ENCODE measurements at regions not wholly inside any gene's neighbourhood (a gene's known extent, or its start where the extent isn't known, plus 50 kb on each side); places are given as distances from the start of the nearest gene placed in this dataset.

- TF ChIP-seq RFX5 (IDR thresholded peaks at IDR 0.05; ENCODE audit: low read depth, low read length) (no peak), SMC3 (IDR thresholded peaks at IDR 0.05; ENCODE audit: low read depth, low read length) (no peak), BHLHE40 (IDR thresholded peaks at IDR 0.05; ENCODE audit: low read depth, low read length) (no peak), MAFK (IDR thresholded peaks at IDR 0.05; ENCODE audit: low read depth, low read length) (no peak), CEBPB (IDR thresholded peaks at IDR 0.05; ENCODE audit: low read depth, low read length) (no peak), FOS (IDR thresholded peaks at IDR 0.05; ENCODE audit: low read depth, low read length) (no peak), RAD21 (IDR thresholded peaks at IDR 0.05; ENCODE audit: low read length) (no peak), USF2 (IDR thresholded peaks at IDR 0.05; ENCODE audit: low read depth, low read length) (no peak), POLR2A (IDR thresholded peaks at IDR 0.05; ENCODE audit: low read depth, low read length) (no peak), MXI1 (IDR thresholded peaks at IDR 0.05; ENCODE audit: borderline replicate concordance, low read depth, low read length) (no peak), MAZ (IDR thresholded peaks at IDR 0.05; ENCODE audit: borderline replicate concordance, low read depth, low read length) (no peak)
- TF ChIP-seq, protein P1, sequence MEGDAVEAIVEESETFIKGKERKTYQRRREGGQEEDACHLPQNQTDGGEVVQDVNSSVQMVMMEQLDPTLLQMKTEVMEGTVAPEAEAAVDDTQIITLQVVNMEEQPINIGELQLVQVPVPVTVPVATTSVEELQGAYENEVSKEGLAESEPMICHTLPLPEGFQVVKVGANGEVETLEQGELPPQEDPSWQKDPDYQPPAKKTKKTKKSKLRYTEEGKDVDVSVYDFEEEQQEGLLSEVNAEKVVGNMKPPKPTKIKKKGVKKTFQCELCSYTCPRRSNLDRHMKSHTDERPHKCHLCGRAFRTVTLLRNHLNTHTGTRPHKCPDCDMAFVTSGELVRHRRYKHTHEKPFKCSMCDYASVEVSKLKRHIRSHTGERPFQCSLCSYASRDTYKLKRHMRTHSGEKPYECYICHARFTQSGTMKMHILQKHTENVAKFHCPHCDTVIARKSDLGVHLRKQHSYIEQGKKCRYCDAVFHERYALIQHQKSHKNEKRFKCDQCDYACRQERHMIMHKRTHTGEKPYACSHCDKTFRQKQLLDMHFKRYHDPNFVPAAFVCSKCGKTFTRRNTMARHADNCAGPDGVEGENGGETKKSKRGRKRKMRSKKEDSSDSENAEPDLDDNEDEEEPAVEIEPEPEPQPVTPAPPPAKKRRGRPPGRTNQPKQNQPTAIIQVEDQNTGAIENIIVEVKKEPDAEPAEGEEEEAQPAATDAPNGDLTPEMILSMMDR (conservative IDR thresholded peaks at IDR 0.05; ENCODE audit: low read depth, low read length): no peak
- TF ChIP-seq, protein P2, sequence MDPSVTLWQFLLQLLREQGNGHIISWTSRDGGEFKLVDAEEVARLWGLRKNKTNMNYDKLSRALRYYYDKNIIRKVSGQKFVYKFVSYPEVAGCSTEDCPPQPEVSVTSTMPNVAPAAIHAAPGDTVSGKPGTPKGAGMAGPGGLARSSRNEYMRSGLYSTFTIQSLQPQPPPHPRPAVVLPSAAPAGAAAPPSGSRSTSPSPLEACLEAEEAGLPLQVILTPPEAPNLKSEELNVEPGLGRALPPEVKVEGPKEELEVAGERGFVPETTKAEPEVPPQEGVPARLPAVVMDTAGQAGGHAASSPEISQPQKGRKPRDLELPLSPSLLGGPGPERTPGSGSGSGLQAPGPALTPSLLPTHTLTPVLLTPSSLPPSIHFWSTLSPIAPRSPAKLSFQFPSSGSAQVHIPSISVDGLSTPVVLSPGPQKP (IDR thresholded peaks at IDR 0.05; ENCODE audit: borderline replicate concordance, low read depth, low read length): no peak
Measured at GRCh38 chr4:137952116-137952515, 290.0 kb downstream of the SLC7A11 start.

All from IMR-90 (cell line).